CD14-positive monocyte (primary cell): ENCODE measurements at regions not wholly inside any gene's neighbourhood (a gene's known extent, or its start where the extent isn't known, plus 50 kb on each side); places are given as distances from the start of the nearest gene placed in this dataset.
"Not testable (repeated sequence)": the region's sequence is repeated elsewhere in the genome, so short reads cannot be mapped to it uniquely, and the experiment has no call there.

Experiments
- DNase-seq, 3 donors: peaks; one replicate each; pipeline ENCODE4 v3.0.0-alpha.2; 2011 to 2022
- H2AFZ ChIP-seq: 2 replicates; pipeline ENCODE4 v1.6.0; 2012; ENCODE audit warnings: mild to moderate bottlenecking, low read depth, low read length, inconsistent platforms; ENCODE audit not compliant: insufficient read depth, poor library complexity, severe bottlenecking
- H3K27ac ChIP-seq, 2 donors: 1 replicate in 1 of 2; 2 replicates in 1 of 2; pipeline ENCODE4 v1.5.1; 2012 to 2013; ENCODE audit warnings: low read length in 2 of 2, control low read depth in 1 of 2, inconsistent platforms in 1 of 2, low read depth in 1 of 2, mild to moderate bottlenecking in 1 of 2
- H3K27me3 ChIP-seq, 2 donors: one replicate each; pipeline versions ENCODE4 v1.6.0 to v1.6.1; 2011 to 2013; ENCODE audit warnings: low read length in 2 of 2; ENCODE audit not compliant: control insufficient read depth in 2 of 2, insufficient read depth in 2 of 2
- H3K36me3 ChIP-seq, 2 donors: replicated peaks in 1 of 2; 1 replicate in 1 of 2; 2 replicates in 1 of 2; pipeline versions ENCODE4 v1.5.1 to v1.6.1; 2012 to 2013; ENCODE audit warnings: low read length in 2 of 2, control low read depth in 1 of 2, inconsistent platforms in 1 of 2, mild to moderate bottlenecking in 1 of 2; ENCODE audit not compliant: insufficient read depth in 2 of 2, control insufficient read depth in 1 of 2
- H3K4me1 ChIP-seq, 2 donors: 1 replicate in 1 of 2; 2 replicates in 1 of 2; pipeline versions ENCODE4 v1.5.1 to v1.6.1; 2012 to 2013; ENCODE audit warnings: low read length in 2 of 2, control low read depth in 1 of 2, inconsistent platforms in 1 of 2, mild to moderate bottlenecking in 1 of 2, moderate library complexity in 1 of 2; ENCODE audit not compliant: insufficient read depth in 2 of 2, control insufficient read depth in 1 of 2
- H3K4me2 ChIP-seq: replicated peaks from 2 replicates; pipeline ENCODE3; 2012; ENCODE audit warnings: low read length, moderate library complexity, mild to moderate bottlenecking; ENCODE audit not compliant: poor library complexity, severe bottlenecking; ENCODE audit errors: extremely low read depth
- H3K4me3 ChIP-seq, 3 experiments: fragments of 200-600 bp in 1 of 3; sonication (generic) in 1 of 3; replicated peaks in 1 of 3; 1 replicate in 2 of 3; 2 replicates in 1 of 3; pipeline ENCODE4 v1.5.1; 2011 to 2013; ENCODE audit warnings: low read length in 3 of 3, mild to moderate bottlenecking in 3 of 3, control low read depth in 2 of 3, low read depth in 2 of 3, inconsistent platforms in 1 of 3, moderate library complexity in 1 of 3
- H3K79me2 ChIP-seq: 2 replicates; pipeline ENCODE4 v1.6.0; 2012; ENCODE audit warnings: mild to moderate bottlenecking, control low read depth, inconsistent platforms, low read length, moderate library complexity; ENCODE audit not compliant: insufficient read depth
- H3K9ac ChIP-seq: 2 replicates; pipeline ENCODE4 v1.6.0; 2017; ENCODE audit warnings: low read length, mild to moderate bottlenecking; ENCODE audit not compliant: insufficient read depth, poor library complexity, severe bottlenecking
- H3K9me3 ChIP-seq, 2 donors: replicated peaks in 1 of 2; 1 replicate in 1 of 2; 2 replicates in 1 of 2; pipeline versions ENCODE4 v1.5.1 to v1.6.1; 2012 to 2013; ENCODE audit warnings: low read length in 2 of 2, control low read depth in 1 of 2; ENCODE audit not compliant: control insufficient read depth in 1 of 2, insufficient read depth in 1 of 2
- H4K20me1 ChIP-seq: 2 replicates; pipeline ENCODE4 v1.6.0; 2012; ENCODE audit warnings: mild to moderate bottlenecking, low read length, control low read depth, moderate library complexity; ENCODE audit not compliant: insufficient read depth
- H3K27ac Mint-ChIP-seq, 7 donors: one replicate each; pipeline ENCODE4 v1.8.0; 2020; ENCODE audit warnings: mild to moderate bottlenecking in 7 of 7, mixed read lengths in 7 of 7, moderate library complexity in 6 of 7, inconsistent platforms in 2 of 7
- H3K27me3 Mint-ChIP-seq, 3 donors: one replicate each; pipeline ENCODE4 v1.8.0; 2021 to 2022; ENCODE audit warnings: low read depth in 3 of 3, mild to moderate bottlenecking in 3 of 3, mixed read lengths in 3 of 3, moderate library complexity in 3 of 3, inconsistent platforms in 1 of 3
- H3K36me3 Mint-ChIP-seq, 2 donors: one replicate each; pipeline ENCODE4 v1.8.0; 2020; ENCODE audit warnings: mixed read lengths in 2 of 2, inconsistent platforms in 1 of 2, mild to moderate bottlenecking in 1 of 2
- H3K4me1 Mint-ChIP-seq: one replicate; pipeline ENCODE4 v1.8.0; 2020; ENCODE audit warnings: mild to moderate bottlenecking, mixed read lengths
- H3K4me3 Mint-ChIP-seq, 2 donors: one replicate each; pipeline ENCODE4 v1.8.0; 2020; ENCODE audit warnings: mild to moderate bottlenecking in 2 of 2, mixed read lengths in 2 of 2, moderate library complexity in 1 of 2
- H3K9me3 Mint-ChIP-seq, 7 donors: one replicate each; pipeline ENCODE4 v1.8.0; 2020 to 2022; ENCODE audit warnings: mixed read lengths in 7 of 7, mild to moderate bottlenecking in 6 of 7, moderate library complexity in 6 of 7, inconsistent platforms in 2 of 7
- CTCF ChIP-seq: fragments of 200-600 bp; IDR thresholded peaks from one replicate; pipeline ENCODE4 v1.8.0; 2022; ENCODE audit warnings: antibody characterized with exemption, mild to moderate bottlenecking
- whole genome bisulfite sequencing: methylation state at CpG from one replicate; pipeline ENCODE4 v1.1.5; 2013; ENCODE audit warnings: missing lambda C conversion rate; ENCODE audit not compliant: insufficient coverage; 5-methylcytosine and 5-hydroxymethylcytosine counted together
- intact Hi-C, 2 donors: fragments of 100-400 bp; cut with micrococcal nuclease; formaldehyde crosslinking; loops; one replicate each; pipeline versions ENCODE4 v1.15.0 to v1.15.1; 2023

GRCh38 chr19:28539759-28540158 lies 673.2 kb downstream of the UQCRFS1 start:
- Histone ChIP-seq H3K36me3 (no peaks in the 10 kb centered on the region), H3K27me3 (no peaks in the 10 kb centered on the region), H4K20me1 (no peaks in the 10 kb centered on the region), H3K9ac (no peak overlapping the region), H3K4me2 (no peak overlapping the region), H3K9me3 (peaks cover 0 to 6% of the 10 kb centered on the region in 2 donors), H3K27ac (no peak overlapping the region), H2AFZ (no peak overlapping the region), H3K4me1 (no peaks in the 10 kb centered on the region), H3K79me2 (no peaks in the 10 kb centered on the region), H3K4me3 (no peak overlapping the region)
- TF ChIP-seq CTCF, result no peak
- Mint-ChIP-seq H3K36me3 (no peaks in the 10 kb centered on the region), H3K4me3 (no peak overlapping the region), H3K4me1 (no peaks in the 10 kb centered on the region), H3K9me3 (peaks cover 2 to 15% (median 8%) of the 10 kb centered on the region in 7 donors), H3K27ac (no peak overlapping the region), H3K27me3 (peaks cover 0 to 4% (median 3%) of the 10 kb centered on the region in 3 donors)
- no peak for DNase-seq
- intact Hi-C loops, result no loop called here

- H3K27me3 Mint-ChIP-seq, H3K36me3 Mint-ChIP-seq, H4K20me1 ChIP-seq, H3K9me3 ChIP-seq, H3K4me1 Mint-ChIP-seq, H2AFZ ChIP-seq, DNase-seq, H3K4me3 ChIP-seq, H3K4me2 ChIP-seq, H3K9ac ChIP-seq, H3K4me3 Mint-ChIP-seq, H3K27ac ChIP-seq, H3K79me2 ChIP-seq, H3K27ac Mint-ChIP-seq, H3K36me3 ChIP-seq, intact Hi-C loops, H3K4me1 ChIP-seq, H3K27me3 ChIP-seq: not testable (repeated sequence)
- no CpG with 5 or more reads among the region's 2 CpGs for WGBS
- peaks cover 4 to 15% (median 8%) of the 10 kb centered on the region in 7 donors for H3K9me3 Mint-ChIP-seq
Observed at GRCh38 chr19:28538579-28538978, 674.4 kb downstream of the UQCRFS1 start.
